Muscle layer of colon (tissue), 2 donors: ENCODE measurements at regions not wholly inside any gene's neighbourhood (a gene's known extent, or its start where the extent isn't known, plus 50 kb on each side); places are given as distances from the start of the nearest gene placed in this dataset.

Experiments
- H3K27ac ChIP-seq: one replicate; pipeline ENCODE4 v1.7.0; 2013; ENCODE audit warnings: low read depth, mild to moderate bottlenecking, low read length, moderate library complexity
- H3K27me3 ChIP-seq, 2 donors: one replicate each; pipeline ENCODE4 v1.7.0; 2013; ENCODE audit warnings: low read length in 2 of 2, mild to moderate bottlenecking in 2 of 2; ENCODE audit not compliant: insufficient read depth in 2 of 2, control insufficient read depth in 1 of 2
- H3K36me3 ChIP-seq: one replicate; pipeline ENCODE4 v1.7.0; 2013; ENCODE audit warnings: mild to moderate bottlenecking, low read length; ENCODE audit not compliant: insufficient read depth
- H3K4me1 ChIP-seq: one replicate; pipeline ENCODE4 v1.7.0; 2013; ENCODE audit warnings: mild to moderate bottlenecking, low read length; ENCODE audit not compliant: insufficient read depth
- H3K4me3 ChIP-seq, 2 donors: one replicate each; pipeline ENCODE4 v1.7.0; 2013; ENCODE audit warnings: low read length in 2 of 2, low read depth in 1 of 2, mild to moderate bottlenecking in 1 of 2, moderate library complexity in 1 of 2
- H3K9ac ChIP-seq: one replicate; pipeline ENCODE4 v1.7.0; 2013; ENCODE audit warnings: low read length
- H3K9me3 ChIP-seq: one replicate; pipeline ENCODE4 v1.7.0; 2013; ENCODE audit warnings: mild to moderate bottlenecking, low read length
- donor health status: abdominal sarcoma.
- donor health status: Adenocarcinoma of cecum.

GRCh38 chr9:28941856-28942255 is 1368.6 kb upstream of the C9orf72 start:
- no peaks in the 10 kb centered on the region for H3K4me1 ChIP-seq
- H3K9ac ChIP-seq: no peak overlapping the region
- H3K27ac ChIP-seq: no peak overlapping the region
- no peak overlapping the region for H3K4me3 ChIP-seq
- no peaks in the 10 kb centered on the region for H3K27me3 ChIP-seq
- no peaks in the 10 kb centered on the region for H3K9me3 ChIP-seq
- H3K36me3 ChIP-seq: no peaks in the 10 kb centered on the region

DNA sequence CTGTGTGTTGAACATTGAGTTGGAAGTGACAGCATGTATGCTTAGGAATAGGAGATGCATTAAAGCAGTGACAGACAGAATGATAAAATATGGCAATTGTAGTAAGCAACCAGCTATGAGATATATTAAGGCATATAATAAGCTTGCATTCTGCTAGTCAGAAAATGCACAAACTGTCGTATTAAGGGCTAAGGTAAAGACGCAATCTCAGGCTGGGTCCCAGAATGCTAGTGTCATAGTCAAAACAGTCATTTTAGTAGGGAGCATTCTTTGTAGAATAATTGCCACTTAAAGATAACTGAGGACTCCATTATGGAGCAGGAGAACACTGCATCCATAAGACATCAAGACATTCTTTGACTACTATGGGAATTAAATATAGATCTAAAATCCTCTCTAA is 1369.7 kb upstream of the C9orf72 start:
- no peaks in the 10 kb centered on the region for H3K36me3 ChIP-seq
- no peaks in the 10 kb centered on the region for H3K4me1 ChIP-seq
- H3K9ac ChIP-seq: no peak overlapping the region
- no peak overlapping the region for H3K4me3 ChIP-seq
- H3K9me3 ChIP-seq: no peaks in the 10 kb centered on the region
- H3K27ac ChIP-seq: no peak overlapping the region
- H3K27me3 ChIP-seq: no peaks in the 10 kb centered on the region

GRCh38 chr9:28946648-28947047 is 1373.4 kb upstream of the C9orf72 start:
- Histone ChIP-seq H3K27me3 (no peaks in the 10 kb centered on the region), H3K4me3 (no peak overlapping the region), H3K27ac (no peak overlapping the region), H3K4me1 (no peaks in the 10 kb centered on the region), H3K9ac (no peak overlapping the region), H3K9me3 (no peaks in the 10 kb centered on the region), H3K36me3 (no peaks in the 10 kb centered on the region)

- no peaks in the 10 kb centered on the region for H3K9me3 ChIP-seq
- H3K4me3 ChIP-seq: no peak overlapping the region
- H3K4me1 ChIP-seq: no peaks in the 10 kb centered on the region
- no peak overlapping the region for H3K9ac ChIP-seq
- no peaks in the 10 kb centered on the region for H3K36me3 ChIP-seq
- H3K27ac ChIP-seq: no peak overlapping the region
- no peaks in the 10 kb centered on the region for H3K27me3 ChIP-seq
Observed at GRCh38 chr9:28951945-28952344, 1378.7 kb upstream of the C9orf72 start.

DNA sequence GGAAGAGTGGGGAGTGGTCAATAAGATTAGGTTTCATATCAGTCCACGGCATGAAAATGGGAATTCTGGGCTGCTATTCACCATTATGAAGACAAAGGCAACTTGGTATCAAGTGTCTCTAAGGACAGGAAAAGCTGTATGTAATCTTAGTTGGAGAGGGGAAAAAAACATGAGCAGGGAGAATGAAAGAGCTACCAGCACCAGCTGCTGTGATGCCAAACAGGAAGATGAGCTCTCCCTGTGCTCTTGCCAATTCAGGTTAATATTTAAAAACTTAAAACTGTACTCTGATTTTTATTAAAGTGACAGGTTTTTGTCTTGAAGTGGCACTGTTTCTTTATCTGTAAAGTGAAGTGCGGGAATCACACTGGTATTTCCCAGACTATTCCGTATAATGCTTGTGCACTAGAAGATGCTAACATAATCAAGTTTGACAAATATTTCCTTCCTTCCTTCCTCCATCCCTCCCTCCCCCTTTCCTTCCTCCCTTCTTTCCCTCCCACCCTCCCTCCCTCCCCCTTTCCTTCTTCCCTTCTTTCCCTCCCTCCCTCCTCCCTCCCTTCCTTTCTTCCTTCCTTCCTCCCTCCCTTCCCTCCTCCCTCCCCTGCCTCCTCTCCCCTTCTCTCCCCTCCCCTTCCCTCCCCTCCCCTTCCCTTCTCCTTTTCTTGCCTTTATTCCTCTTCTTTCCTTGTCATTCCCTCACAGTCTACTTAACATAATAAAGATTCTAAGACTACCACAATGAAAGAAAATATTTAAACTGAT is 1383.0 kb upstream of the C9orf72 start:
- Histone ChIP-seq H3K27ac (no peak overlapping the region), H3K36me3 (no peaks in the 10 kb centered on the region), H3K4me3 (no peak overlapping the region), H3K9ac (no peak overlapping the region), H3K9me3 (no peaks in the 10 kb centered on the region), H3K27me3 (no peaks in the 10 kb centered on the region), H3K4me1 (no peaks in the 10 kb centered on the region)

DNA sequence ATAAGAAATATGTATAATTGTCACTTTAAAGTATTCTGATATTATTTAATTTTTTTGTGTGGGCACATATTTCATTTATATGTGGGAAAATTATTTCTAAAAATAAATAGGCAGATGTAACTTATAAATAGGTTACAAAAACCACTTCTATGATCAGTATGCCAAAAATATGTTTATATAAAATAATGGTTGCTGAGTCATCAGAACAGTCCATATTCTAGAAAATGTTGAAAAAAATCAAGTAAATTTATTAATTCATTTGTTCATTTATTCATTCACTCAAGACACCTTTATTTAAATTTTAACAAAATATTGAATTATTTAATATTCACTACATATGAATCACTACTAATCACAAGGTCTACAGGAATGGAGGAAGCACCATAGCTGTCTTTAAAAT is 1387.3 kb upstream of the C9orf72 start:
- Histone ChIP-seq H3K36me3 (no peaks in the 10 kb centered on the region), H3K27me3 (no peaks in the 10 kb centered on the region), H3K4me3 (no peak overlapping the region), H3K9me3 (no peaks in the 10 kb centered on the region), H3K9ac (no peak overlapping the region), H3K27ac (no peak overlapping the region), H3K4me1 (no peaks in the 10 kb centered on the region)

DNA sequence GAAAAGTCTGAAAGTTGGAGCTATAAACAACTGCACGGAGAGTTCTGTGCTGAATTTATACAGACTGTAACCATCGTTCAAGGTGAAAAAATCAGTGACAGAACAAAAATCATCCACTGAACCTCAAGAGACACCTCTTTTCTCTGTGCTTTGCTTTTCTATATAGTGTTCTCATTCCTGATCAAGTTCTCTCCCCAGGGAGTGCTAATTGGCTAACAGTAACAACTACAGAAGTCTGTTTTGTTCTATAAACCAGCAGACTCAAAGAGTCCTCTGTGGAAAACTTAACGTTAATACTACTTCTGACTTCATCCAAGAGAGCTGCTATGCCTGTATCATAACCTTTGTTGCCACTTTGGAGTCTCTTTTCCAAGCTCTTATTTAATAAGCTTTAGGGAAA is 1388.3 kb upstream of the C9orf72 start:
- no peak overlapping the region for H3K27ac ChIP-seq
- H3K9me3 ChIP-seq: no peaks in the 10 kb centered on the region
- H3K4me1 ChIP-seq: no peaks in the 10 kb centered on the region
- H3K36me3 ChIP-seq: no peaks in the 10 kb centered on the region
- H3K9ac ChIP-seq: no peak overlapping the region
- no peaks in the 10 kb centered on the region for H3K27me3 ChIP-seq
- H3K4me3 ChIP-seq: no peak overlapping the region

GRCh38 chr9:28967226-28967625 is 1393.9 kb upstream of the C9orf72 start:
- Histone ChIP-seq H3K36me3 (no peaks in the 10 kb centered on the region), H3K9me3 (no peaks in the 10 kb centered on the region), H3K27me3 (no peaks in the 10 kb centered on the region), H3K27ac (no peak overlapping the region), H3K4me1 (no peaks in the 10 kb centered on the region), H3K9ac (no peak overlapping the region), H3K4me3 (no peak overlapping the region)

DNA sequence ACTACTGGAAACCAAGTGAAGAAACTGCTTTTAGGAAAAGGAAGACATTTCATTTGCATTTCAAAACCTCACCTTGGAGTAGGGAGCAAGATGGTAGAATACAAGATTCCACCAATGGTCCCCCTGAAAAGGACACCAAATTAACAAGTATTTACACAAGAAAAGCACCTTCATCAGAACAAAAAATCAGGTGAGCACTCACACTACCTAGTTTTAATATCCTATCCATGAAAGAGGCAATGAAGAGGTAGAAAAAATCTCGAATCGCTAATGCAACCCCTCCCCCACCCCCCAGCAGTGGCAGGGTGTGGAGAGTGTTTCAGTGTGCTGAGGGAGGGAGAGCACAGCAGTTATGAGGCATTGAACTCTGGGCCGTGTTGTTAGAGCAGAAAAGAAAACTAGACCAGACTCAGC is 1397.0 kb upstream of the C9orf72 start:
- Histone ChIP-seq H3K9ac (no peak overlapping the region), H3K9me3 (no peaks in the 10 kb centered on the region), H3K27ac (no peak overlapping the region), H3K36me3 (no peaks in the 10 kb centered on the region), H3K4me3 (no peak overlapping the region), H3K4me1 (no peaks in the 10 kb centered on the region), H3K27me3 (no peaks in the 10 kb centered on the region)

DNA sequence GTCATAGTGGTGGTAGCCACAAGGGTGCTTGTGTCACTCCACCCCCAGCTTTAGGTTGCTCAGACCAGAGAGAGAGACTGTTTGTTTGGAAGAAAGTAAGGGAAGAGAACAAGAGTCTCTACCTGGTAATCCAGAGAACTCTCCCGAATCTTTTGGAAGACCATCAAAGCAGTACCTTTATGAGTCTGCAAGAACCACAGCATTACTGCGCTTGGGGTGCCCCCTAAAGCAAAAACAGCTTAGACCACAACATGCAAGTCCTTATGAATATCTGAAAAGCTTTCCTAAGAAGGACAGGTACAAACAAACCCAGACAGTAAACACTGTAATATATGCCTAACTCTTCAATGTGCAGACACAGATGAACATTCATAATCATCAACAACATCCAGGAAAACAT is 1398.6 kb upstream of the C9orf72 start:
- Histone ChIP-seq H3K36me3 (no peaks in the 10 kb centered on the region), H3K27ac (no peak overlapping the region), H3K4me1 (no peaks in the 10 kb centered on the region), H3K9me3 (no peaks in the 10 kb centered on the region), H3K4me3 (no peak overlapping the region), H3K27me3 (no peaks in the 10 kb centered on the region), H3K9ac (no peak overlapping the region)

DNA sequence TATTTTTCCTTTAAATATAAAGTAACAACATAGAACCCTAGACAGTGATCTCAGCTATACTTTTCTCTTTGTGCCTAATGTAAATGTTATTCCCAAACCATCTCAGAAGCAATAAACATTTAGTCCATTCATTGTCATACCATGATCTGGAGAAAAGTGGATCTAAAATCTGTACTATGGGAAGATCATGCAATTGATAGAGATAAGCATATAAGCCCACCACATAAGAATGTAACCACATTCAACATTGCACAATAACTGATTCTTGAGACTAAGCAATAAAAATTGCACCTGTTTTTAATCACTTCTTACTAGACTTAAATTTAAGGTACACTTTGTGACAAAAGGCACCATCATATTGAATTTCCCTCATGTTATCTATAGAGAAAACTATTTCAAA is 1403.0 kb upstream of the C9orf72 start:
- H3K9ac ChIP-seq: no peak overlapping the region
- H3K27ac ChIP-seq: no peak overlapping the region
- H3K4me3 ChIP-seq: no peak overlapping the region
- no peaks in the 10 kb centered on the region for H3K9me3 ChIP-seq
- H3K27me3 ChIP-seq: no peaks in the 10 kb centered on the region
- no peaks in the 10 kb centered on the region for H3K36me3 ChIP-seq
- no peaks in the 10 kb centered on the region for H3K4me1 ChIP-seq

DNA sequence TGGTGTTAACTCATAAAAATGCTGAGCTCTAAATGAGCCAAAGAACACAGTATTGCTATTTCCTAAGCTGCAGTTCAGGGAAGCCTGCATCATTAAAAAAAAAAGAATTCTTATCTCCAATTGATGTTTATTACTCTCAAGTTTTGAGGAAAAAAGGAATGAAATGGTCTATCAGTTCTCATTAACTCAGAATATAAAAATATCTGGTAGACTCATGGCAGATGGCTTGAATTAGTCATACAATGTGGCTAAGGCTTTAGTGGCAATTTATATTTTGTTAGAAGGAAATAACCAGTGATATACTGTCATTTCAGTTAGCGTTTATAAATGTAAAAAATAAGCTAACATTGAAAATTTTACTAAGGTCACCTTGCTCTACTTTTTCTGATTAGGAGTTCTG is 1403.4 kb upstream of the C9orf72 start:
- Histone ChIP-seq H3K36me3 (no peaks in the 10 kb centered on the region), H3K9ac (no peak overlapping the region), H3K4me1 (no peaks in the 10 kb centered on the region), H3K4me3 (no peak overlapping the region), H3K27me3 (no peaks in the 10 kb centered on the region), H3K9me3 (no peaks in the 10 kb centered on the region), H3K27ac (no peak overlapping the region)
